ENCODE measurements at regions not wholly inside any gene's neighbourhood (a gene's known extent, or its start where the extent isn't known, plus 50 kb on each side); places are given as distances from the start of the nearest gene placed in this dataset.

DNA sequence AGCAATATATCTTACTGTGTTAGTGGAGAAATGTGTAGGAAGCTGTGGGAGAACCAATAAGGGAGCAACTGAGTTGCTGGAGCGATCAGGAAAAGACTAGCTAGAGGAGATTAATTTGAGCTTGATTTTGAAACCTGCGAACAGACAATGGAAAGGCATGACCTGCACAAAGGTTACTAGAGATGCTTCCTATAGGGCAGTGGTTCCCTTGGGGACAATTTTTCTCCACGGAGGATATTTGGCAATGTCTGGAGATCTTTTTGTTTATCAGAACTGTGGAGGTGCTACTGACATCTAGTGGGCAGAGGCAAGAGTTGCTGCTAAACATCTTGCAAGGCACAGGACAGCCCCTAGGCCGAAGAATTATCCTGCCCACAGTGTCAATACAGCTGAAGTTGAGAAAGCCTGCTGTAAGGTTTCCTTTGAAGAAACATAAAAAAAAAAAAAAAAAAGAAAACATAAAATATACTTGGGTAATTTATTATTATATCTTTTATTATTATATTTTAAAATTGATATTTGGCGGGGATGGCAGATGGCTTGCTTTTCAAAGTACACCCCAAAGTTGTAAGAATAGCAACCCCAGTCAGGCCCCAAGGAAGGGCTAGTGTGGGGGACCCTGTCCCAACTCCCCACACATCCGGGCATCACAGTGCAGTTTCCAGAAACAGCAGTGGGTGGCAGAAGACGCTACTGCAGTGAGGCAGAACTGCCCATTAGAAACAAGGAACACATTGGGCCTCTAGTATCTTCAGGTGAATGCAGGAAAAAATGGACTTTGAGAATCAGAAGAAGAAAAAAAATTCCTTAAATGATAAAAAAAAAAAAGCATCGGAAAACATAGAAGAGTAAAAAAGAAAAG is 481.6 kb downstream of the SH2D4B start:
- H3K4me3 ChIP-seq (ENCODE audit: low read depth, low read length), result no peak overlapping the region
- TF ChIP-seq, protein P1, sequence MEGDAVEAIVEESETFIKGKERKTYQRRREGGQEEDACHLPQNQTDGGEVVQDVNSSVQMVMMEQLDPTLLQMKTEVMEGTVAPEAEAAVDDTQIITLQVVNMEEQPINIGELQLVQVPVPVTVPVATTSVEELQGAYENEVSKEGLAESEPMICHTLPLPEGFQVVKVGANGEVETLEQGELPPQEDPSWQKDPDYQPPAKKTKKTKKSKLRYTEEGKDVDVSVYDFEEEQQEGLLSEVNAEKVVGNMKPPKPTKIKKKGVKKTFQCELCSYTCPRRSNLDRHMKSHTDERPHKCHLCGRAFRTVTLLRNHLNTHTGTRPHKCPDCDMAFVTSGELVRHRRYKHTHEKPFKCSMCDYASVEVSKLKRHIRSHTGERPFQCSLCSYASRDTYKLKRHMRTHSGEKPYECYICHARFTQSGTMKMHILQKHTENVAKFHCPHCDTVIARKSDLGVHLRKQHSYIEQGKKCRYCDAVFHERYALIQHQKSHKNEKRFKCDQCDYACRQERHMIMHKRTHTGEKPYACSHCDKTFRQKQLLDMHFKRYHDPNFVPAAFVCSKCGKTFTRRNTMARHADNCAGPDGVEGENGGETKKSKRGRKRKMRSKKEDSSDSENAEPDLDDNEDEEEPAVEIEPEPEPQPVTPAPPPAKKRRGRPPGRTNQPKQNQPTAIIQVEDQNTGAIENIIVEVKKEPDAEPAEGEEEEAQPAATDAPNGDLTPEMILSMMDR (IDR thresholded peaks at IDR 0.05; ENCODE audit: control insufficient read depth, extremely low read depth, insufficient read depth), result peak; percentile 90
- DNase-seq (ENCODE audit: low read depth), result peak; percentile 63

DNA sequence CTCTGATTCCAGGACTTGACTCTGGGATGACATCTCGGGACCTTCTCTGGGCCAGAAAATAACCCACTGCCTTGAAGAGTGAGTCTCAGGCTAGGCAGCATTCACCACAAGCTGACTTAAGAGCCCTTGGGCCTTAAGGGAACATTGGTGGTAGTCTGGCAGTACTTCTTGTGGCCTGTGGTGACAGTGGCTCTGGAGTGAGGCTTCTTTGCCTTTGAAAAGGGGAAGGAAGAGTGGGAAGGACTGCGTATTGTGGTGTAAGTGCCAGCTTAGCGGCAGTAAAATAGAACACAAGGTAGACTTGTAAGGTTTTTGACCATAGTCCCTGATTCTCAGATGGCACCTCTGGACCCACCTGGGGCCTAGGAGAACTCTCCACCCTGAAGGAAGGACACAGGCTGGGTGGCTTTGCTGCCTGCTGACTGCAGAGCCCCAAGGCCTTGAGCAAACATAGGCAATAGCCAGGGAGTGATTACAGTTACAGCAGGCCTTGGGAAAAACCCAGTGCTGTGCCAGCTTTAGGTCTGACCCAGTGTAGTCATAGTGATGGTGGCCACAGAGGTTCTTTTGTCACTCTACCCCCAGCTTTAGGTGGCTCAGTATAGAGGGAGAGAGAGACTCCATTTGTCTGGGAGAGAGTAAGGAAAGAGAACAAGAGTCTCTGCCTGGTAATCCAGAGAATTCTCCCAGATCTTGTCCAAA is 483.9 kb downstream of the SH2D4B start:
- no peak overlapping the region for H3K4me3 ChIP-seq (ENCODE audit: low read depth, low read length)
- no peak for DNase-seq (ENCODE audit: low read depth)
- TF ChIP-seq, protein P1 (IDR thresholded peaks at IDR 0.05; ENCODE audit: control insufficient read depth, extremely low read depth, insufficient read depth), result no peak

DNA sequence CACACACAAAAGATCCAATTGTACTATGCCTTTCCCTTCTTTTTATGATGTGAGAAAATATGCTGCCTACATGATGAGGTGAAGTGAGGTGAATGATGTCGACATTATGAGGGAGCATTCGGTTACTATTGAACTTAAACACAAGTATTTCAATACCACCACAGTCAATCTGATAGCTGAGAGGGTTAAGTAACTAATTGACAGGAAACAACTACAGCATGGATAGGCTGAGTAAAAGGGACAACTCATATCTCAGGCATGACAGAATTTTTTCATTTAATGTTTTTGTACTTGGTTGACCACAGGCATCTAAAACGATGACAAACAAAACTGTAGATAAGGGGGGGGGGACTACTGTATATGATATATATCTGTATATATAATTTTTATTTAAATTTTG is 488.9 kb downstream of the SH2D4B start:
- no peak overlapping the region for H3K4me3 ChIP-seq (ENCODE audit: low read depth, low read length)
- no peak for DNase-seq (ENCODE audit: low read depth)
- TF ChIP-seq, protein P1 (IDR thresholded peaks at IDR 0.05; ENCODE audit: control insufficient read depth, extremely low read depth, insufficient read depth), result no peak

DNA sequence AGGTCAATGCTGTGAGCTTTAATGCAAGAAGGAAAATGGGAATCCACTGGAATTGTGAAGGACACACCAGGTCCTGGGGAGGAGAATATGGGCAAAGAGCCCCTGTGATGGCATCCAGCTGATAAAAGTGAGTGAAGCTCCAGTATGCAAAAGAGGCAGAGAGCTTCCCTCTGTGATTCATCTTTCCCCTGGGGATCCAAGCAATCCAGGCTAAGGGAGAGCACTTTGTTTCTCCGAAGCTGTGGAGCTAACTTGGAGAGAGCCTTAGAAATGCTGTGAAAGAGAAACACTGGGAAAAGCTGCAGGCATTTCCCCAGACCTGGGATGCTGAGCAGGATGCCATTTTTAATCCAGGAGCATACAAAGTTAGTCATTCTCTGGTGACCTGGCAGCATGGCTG is 489.5 kb downstream of the SH2D4B start:
- DNase-seq (ENCODE audit: low read depth), result no peak
- no peak overlapping the region for H3K4me3 ChIP-seq (ENCODE audit: low read depth, low read length)
- TF ChIP-seq, protein P1 (IDR thresholded peaks at IDR 0.05; ENCODE audit: control insufficient read depth, extremely low read depth, insufficient read depth), result no peak

DNA sequence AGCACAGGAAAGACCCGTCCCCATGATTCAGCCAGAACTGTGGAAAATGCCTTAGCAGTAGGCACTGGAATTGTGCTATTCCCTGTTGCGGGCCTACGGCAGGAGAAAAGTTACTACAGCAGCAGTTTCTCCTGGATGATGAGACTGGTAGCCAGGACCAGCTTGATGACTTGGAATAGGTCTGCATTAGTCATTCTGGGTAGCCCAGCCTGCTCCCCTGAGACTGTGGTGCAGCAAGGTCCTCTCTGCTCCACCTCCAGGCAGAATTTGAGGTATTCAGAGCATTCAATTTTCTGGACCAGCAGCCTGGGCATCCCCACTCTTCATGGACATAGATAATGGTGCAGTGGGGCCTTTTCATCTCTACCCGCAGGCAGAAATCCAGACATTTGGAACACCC is 490.0 kb downstream of the SH2D4B start:
- DNase-seq (ENCODE audit: low read depth), result no peak
- H3K4me3 ChIP-seq (ENCODE audit: low read depth, low read length), result no peak overlapping the region
- TF ChIP-seq, protein P1 (IDR thresholded peaks at IDR 0.05; ENCODE audit: control insufficient read depth, extremely low read depth, insufficient read depth), result no peak

DNA sequence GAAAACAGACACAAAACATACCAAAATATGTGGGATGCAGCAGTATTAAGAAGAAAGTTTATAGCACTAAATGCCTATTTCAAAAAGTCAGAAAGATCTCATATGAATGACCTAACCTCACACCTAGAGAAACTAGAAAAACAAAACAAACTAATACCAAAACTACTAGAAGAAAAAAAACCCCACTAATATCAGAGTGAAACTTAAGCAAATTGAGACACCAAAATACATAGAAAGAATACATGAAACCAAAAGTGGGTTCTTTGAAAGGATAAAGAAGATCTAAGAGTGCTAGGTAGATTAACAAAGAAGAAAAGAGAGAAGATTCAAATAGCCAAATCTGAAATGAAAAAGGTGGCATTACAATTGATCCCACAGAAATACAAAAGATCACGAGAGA is 494.1 kb downstream of the SH2D4B start:
- H3K4me3 ChIP-seq (ENCODE audit: low read depth, low read length), result no peak overlapping the region
- TF ChIP-seq, protein P1 (IDR thresholded peaks at IDR 0.05; ENCODE audit: control insufficient read depth, extremely low read depth, insufficient read depth), result no peak
- no peak for DNase-seq (ENCODE audit: low read depth)

Measured in LNCaP clone FGC (cell line).